ENCODE measurements at regions not wholly inside any gene's neighbourhood (a gene's known extent, or its start where the extent isn't known, plus 50 kb on each side); places are given as distances from the start of the nearest gene placed in this dataset.

GRCh38 chr3:71930056-71930991, 145.4 kb upstream of the PROK2 start:
- WGBS, 2 experiments (ENCODE audit: extremely low coverage in 1 of 2, insufficient coverage in 1 of 2, insufficient read length in 1 of 2, insufficient replicate concordance in 2 of 2, low coverage in 1 of 2, low lambda C conversion rate in 2 of 2, missing lambda C conversion rate in 1 of 2) = 71% methylated on average over 10 of the region's 10 CpGs; no CpG with 5 or more reads in 1 of the 2 experiments
- Histone ChIP-seq H2BK20ac (ENCODE audit: low read length) (peak overlapping the region; percentile 28; the same call in 1 of the 2 replicates), H3K36me3 (ENCODE audit: control insufficient read depth in 2 of 4, insufficient read depth in 4 of 4, low read length in 3 of 4) (no peaks in the 10 kb centered on the region), H4K91ac (replicated peaks; ENCODE audit: insufficient read length, low read length) (peak overlapping the region; percentile 39), H3K9ac (replicated peaks in 1 of 4; ENCODE audit: extremely low read depth in 1 of 4, low read depth in 3 of 4, low read length in 3 of 4) (no peak overlapping the region), H3K56ac (replicated peaks; ENCODE audit: insufficient read length, low read depth, low read length) (no peak overlapping the region), H2AK5ac (ENCODE audit: low read depth, low read length) (no peak overlapping the region), H2BK5ac (ENCODE audit: low read depth, low read length) (peak overlapping the region; percentile 81; the same call in 1 of the 2 replicates), H3K79me2 (ENCODE audit: control insufficient read depth in 1 of 2, insufficient read depth in 2 of 2, low read length in 2 of 2) (no peaks in the 10 kb centered on the region), H3K18ac (ENCODE audit: extremely low read depth, low read length) (peak overlapping the region; percentile 43), H4K8ac (ENCODE audit: extremely low read depth, insufficient read depth, low read length) (no peak overlapping the region), H3K27me3 (replicated peaks in 1 of 4; ENCODE audit: control insufficient read depth in 3 of 4, extremely low read depth in 1 of 4, insufficient read depth in 3 of 4, low read length in 3 of 4) (no peaks in the 10 kb centered on the region), H2AFZ (ENCODE audit: low read length) (peak overlapping the region; percentile 91; the same call in 1 of the 2 replicates), H3K27ac (ENCODE audit: low read depth, low read length) (no peak overlapping the region), H4K20me1 (replicated peaks in 1 of 2; ENCODE audit: control insufficient read depth in 1 of 2, insufficient read depth in 2 of 2, low read length in 2 of 2) (no peaks in the 10 kb centered on the region), H3K4me1 (replicated peaks in 1 of 4; ENCODE audit: control insufficient read depth in 3 of 4, insufficient read depth in 4 of 4, low read length in 3 of 4) (peaks cover 4 to 19% (median 10%) of the 10 kb centered on the region in 4 experiments; a peak in 6 of 7 replicates), H3K23me2 (ENCODE audit: low read depth, low read length) (0 out of 2 replicates have a peak, but pooled peaks cover 1% of the 10 kb centered on the region), H3K79me1 (ENCODE audit: low read depth, low read length) (no peaks in the 10 kb centered on the region), H2BK120ac (replicated peaks; ENCODE audit: low read depth, low read length) (peak overlapping the region; percentile 82), H3K23ac (ENCODE audit: insufficient read length) (no peak overlapping the region), H3K4ac (replicated peaks; ENCODE audit: insufficient read length, low read depth, low read length) (no peak overlapping the region), H2BK12ac (ENCODE audit: low read depth, low read length) (peak overlapping the region; percentile 89), H3K4me2 (ENCODE audit: insufficient read depth in 1 of 2, low read depth in 2 of 2, low read length in 2 of 2) (peak overlapping the region in 1 of 2 experiments; percentile 20; a peak in 1 of 4 replicates), H4K5ac (ENCODE audit: insufficient read length, low read depth, low read length) (no peak overlapping the region), H3K9me3 (ENCODE audit: insufficient read depth in 2 of 2, low read depth in 1 of 2, low read length in 1 of 2) (0 out of 4 replicates have a peak, but pooled peaks cover 0 to 4% of the 10 kb centered on the region in 2 experiments), H3K14ac (ENCODE audit: insufficient read length) (no peak overlapping the region), H2BK15ac (ENCODE audit: low read length) (0 out of 2 replicates have a peak overlapping the region, but pooled peaks have one; percentile 32), H3K4me3 (ENCODE audit: extremely low read depth in 1 of 4, insufficient read depth in 2 of 4, low read depth in 3 of 4, low read length in 4 of 4) (no peak overlapping the region)
- CTCF ChIA-PET (ENCODE audit: partially characterized antibody) = interaction anchor here (0.6 to 2.9 kb wide), 50 partner anchors 9 to 966 kb away, joined by 3 to 46 read pairs (median 4); no protein-coding TSS in a partner anchor
- POLR2A ChIA-PET (ENCODE audit: partially characterized antibody) = interaction anchor here (0.6 to 1.3 kb wide), 4 partner anchors 11 to 196 kb away, joined by 3 to 5 read pairs (median 4); no protein-coding TSS in a partner anchor
- DNase-seq (ENCODE audit: low read depth in 1 of 2, low spot score in 2 of 2) (peak in 1 of 2 experiments; percentile 55), FAIRE-seq (peak; percentile 90)
- TF ChIP-seq TEAD4 (IDR thresholded peaks at IDR 0.05; ENCODE audit: low read depth, low read length) (peak; percentile 76; the same call in 1 of the 2 replicates), YY1 (IDR thresholded peaks at IDR 0.05; ENCODE audit: low read depth, low read length) (peak; percentile 51; the same call in 1 of the 2 replicates), RAD21 (IDR thresholded peaks at IDR 0.05 in 1 of 2, conservative IDR thresholded peaks at IDR 0.05 in 1 of 2; ENCODE audit: low read depth in 2 of 2, low read length in 2 of 2) (peak; percentile 69 to 73), CTBP2 (IDR thresholded peaks at IDR 0.05; ENCODE audit: borderline replicate concordance, insufficient read depth, insufficient read length, low read length) (no peak), MAFK (IDR thresholded peaks at IDR 0.05; ENCODE audit: low read depth, low read length) (peak; percentile 21; the same call in 1 of the 2 replicates), CREB1 (IDR thresholded peaks at IDR 0.05) (no peak), MAX (IDR thresholded peaks at IDR 0.05) (0 out of 2 replicates have a peak, but pooled peaks have one; percentile 39)

All from H1 (cell line).